Trophoblast cell (in vitro differentiated cells and primary cell): ENCODE measurements at regions not wholly inside any gene's neighbourhood (a gene's known extent, or its start where the extent isn't known, plus 50 kb on each side); places are given as distances from the start of the nearest gene placed in this dataset.
A peak's percentile ranks its signal among the peaks of the same experiment; 100 is the strongest.
"Not testable (repeated sequence)": the region's sequence is repeated elsewhere in the genome, so short reads cannot be mapped to it uniquely, and the experiment has no call there.

Source experiments
- DNase-seq, 2 donors: peaks; one replicate each; pipeline ENCODE4 v3.0.0-alpha.2; 2016
- H2AFZ ChIP-seq: 2 replicates; pipeline ENCODE4 v1.6.1; 2013; ENCODE audit warnings: low read length, moderate library complexity, mild to moderate bottlenecking; ENCODE audit not compliant: insufficient read depth, poor library complexity
- H2AK5ac ChIP-seq: 2 replicates; pipeline ENCODE4 v1.6.1; 2013; ENCODE audit warnings: mild to moderate bottlenecking, low read length
- H2BK120ac ChIP-seq: 2 replicates; pipeline ENCODE4 v1.6.1; 2013; ENCODE audit warnings: low read length, mild to moderate bottlenecking, moderate library complexity; ENCODE audit not compliant: insufficient read depth, poor library complexity
- H2BK12ac ChIP-seq: 2 replicates; pipeline ENCODE4 v1.6.1; 2013; ENCODE audit warnings: mild to moderate bottlenecking, low read length, moderate library complexity
- H2BK5ac ChIP-seq: 2 replicates; pipeline ENCODE4 v1.6.1; 2013; ENCODE audit warnings: low read length, low read depth, moderate library complexity, mild to moderate bottlenecking; ENCODE audit not compliant: poor library complexity
- H3K14ac ChIP-seq: 2 replicates; pipeline ENCODE4 v1.6.1; 2013; ENCODE audit warnings: mild to moderate bottlenecking, low read length
- H3K18ac ChIP-seq: 2 replicates; pipeline ENCODE4 v1.6.1; 2013; ENCODE audit warnings: mild to moderate bottlenecking, low read length
- H3K23ac ChIP-seq: 2 replicates; pipeline ENCODE4 v1.6.1; 2013; ENCODE audit warnings: low read length
- H3K27ac ChIP-seq: 2 replicates; pipeline ENCODE4 v1.5.1; 2013; ENCODE audit warnings: low read depth, mild to moderate bottlenecking, inconsistent platforms, low read length, moderate library complexity
- H3K27me3 ChIP-seq: 2 replicates; pipeline ENCODE4 v1.6.1; 2013; ENCODE audit warnings: inconsistent platforms, mild to moderate bottlenecking, low read length, moderate library complexity; ENCODE audit not compliant: insufficient read depth
- H3K36me3 ChIP-seq, 2 experiments: 1 replicate in 1 of 2; 2 replicates in 1 of 2; pipeline ENCODE4 v1.6.1; 2013; ENCODE audit warnings: low read length in 2 of 2, mild to moderate bottlenecking in 2 of 2, moderate library complexity in 1 of 2; ENCODE audit not compliant: insufficient read depth in 2 of 2, control insufficient read depth in 1 of 2
- H3K4ac ChIP-seq: 2 replicates; pipeline ENCODE4 v1.6.1; 2013; ENCODE audit warnings: low read depth, mild to moderate bottlenecking, low read length, moderate library complexity
- H3K4me1 ChIP-seq, 2 experiments: 1 replicate in 1 of 2; 2 replicates in 1 of 2; pipeline ENCODE4 v1.6.1; 2013; ENCODE audit warnings: low read length in 2 of 2, mild to moderate bottlenecking in 2 of 2, moderate library complexity in 1 of 2; ENCODE audit not compliant: insufficient read depth in 2 of 2, control insufficient read depth in 1 of 2
- H3K4me2 ChIP-seq: 2 replicates; pipeline ENCODE4 v1.6.1; 2013; ENCODE audit warnings: inconsistent platforms, mild to moderate bottlenecking, low read length, moderate library complexity
- H3K4me3 ChIP-seq: 2 replicates; pipeline ENCODE4 v1.5.1; 2013; ENCODE audit warnings: mild to moderate bottlenecking, low read depth, low read length, inconsistent platforms
- H3K79me1 ChIP-seq: one replicate; pipeline ENCODE4 v1.6.1; 2013; ENCODE audit warnings: low read length
- H3K79me2 ChIP-seq: 2 replicates; pipeline ENCODE4 v1.6.1; 2013; ENCODE audit warnings: low read length, mild to moderate bottlenecking; ENCODE audit not compliant: control insufficient read depth, insufficient read depth, poor library complexity
- H3K9ac ChIP-seq: 2 replicates; pipeline ENCODE4 v1.6.1; 2013; ENCODE audit warnings: mild to moderate bottlenecking, low read length
- H3K9me3 ChIP-seq: 2 replicates; pipeline ENCODE4 v1.6.1; 2013; ENCODE audit warnings: low read depth, mild to moderate bottlenecking, control low read depth, inconsistent platforms, low read length; ENCODE audit not compliant: insufficient read depth
- H4K12ac ChIP-seq: 2 replicates; pipeline ENCODE4 v1.6.1; 2013; ENCODE audit warnings: low read depth, mild to moderate bottlenecking, low read length, moderate library complexity
- H4K8ac ChIP-seq: 2 replicates; pipeline ENCODE4 v1.6.1; 2013; ENCODE audit warnings: low read depth, mild to moderate bottlenecking, low read length, moderate library complexity
- H4K91ac ChIP-seq: one replicate; pipeline ENCODE4 v1.6.1; 2013; ENCODE audit warnings: low read depth, mild to moderate bottlenecking, low read length, moderate library complexity
- WGBS: extraction: QIAGEN DNeasy Blood & Tissue Kit; methylation state at CpG from one replicate; pipeline ENCODE4 v1.1.7; 2013; ENCODE audit warnings: missing lambda C conversion rate; ENCODE audit not compliant: insufficient read length, insufficient coverage; ENCODE audit errors: extremely low coverage; 5-methylcytosine and 5-hydroxymethylcytosine counted together

GRCh38 chr1:85525591-85525991 is 55.0 kb upstream of the CCN1 start:
- not testable (repeated sequence) for H3K4ac ChIP-seq, H3K9me3 ChIP-seq, H3K79me2 ChIP-seq, H3K14ac ChIP-seq, H3K4me2 ChIP-seq, H2BK12ac ChIP-seq, H2AFZ ChIP-seq, DNase-seq, H3K27ac ChIP-seq, H3K9ac ChIP-seq, H3K18ac ChIP-seq, H3K79me1 ChIP-seq, H2BK5ac ChIP-seq, H3K4me1 ChIP-seq, H3K4me3 ChIP-seq, H4K12ac ChIP-seq, H3K36me3 ChIP-seq, H2BK120ac ChIP-seq, H4K91ac ChIP-seq, H2AK5ac ChIP-seq, H3K23ac ChIP-seq, H4K8ac ChIP-seq, H3K27me3 ChIP-seq
- WGBS = no CpG with 5 or more reads among the region's 3 CpGs

- H3K9ac ChIP-seq, H2BK5ac ChIP-seq, H3K18ac ChIP-seq, H2AFZ ChIP-seq, H3K4ac ChIP-seq, H3K4me3 ChIP-seq, H4K8ac ChIP-seq, DNase-seq, H3K36me3 ChIP-seq, H2BK12ac ChIP-seq, H4K12ac ChIP-seq, H2BK120ac ChIP-seq, H3K14ac ChIP-seq, H2AK5ac ChIP-seq, H3K4me2 ChIP-seq, H3K79me2 ChIP-seq, H3K27me3 ChIP-seq, H3K4me1 ChIP-seq, H3K27ac ChIP-seq, H3K9me3 ChIP-seq, H4K91ac ChIP-seq, H3K79me1 ChIP-seq, H3K23ac ChIP-seq: not testable (repeated sequence)
- no CpG with 5 or more reads among the region's 3 CpGs for WGBS
Measured at GRCh38 chr1:85526216-85526615, 54.3 kb upstream of the CCN1 start.

DNA sequence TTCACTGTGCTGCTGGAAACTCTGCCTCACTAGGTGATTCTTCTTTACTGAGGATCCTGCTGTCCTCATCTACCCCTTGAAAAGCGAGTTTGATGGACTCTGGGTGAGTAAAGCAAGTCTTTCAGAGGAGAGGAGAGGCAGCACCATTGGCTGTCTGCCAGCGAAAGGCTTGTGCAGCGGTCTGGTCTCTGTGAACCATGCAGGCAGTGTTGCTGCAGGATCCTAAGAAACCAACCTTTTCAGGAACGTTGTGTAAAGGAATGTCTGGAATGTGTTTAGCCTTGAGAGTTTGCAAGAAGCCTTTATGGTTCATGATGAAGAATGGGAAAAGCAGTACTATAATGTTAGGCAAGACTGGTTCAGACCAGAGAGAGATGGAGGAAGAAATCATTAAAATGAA is 53.4 kb upstream of the CCN1 start:
- H2BK120ac ChIP-seq, H3K36me3 ChIP-seq, H3K4me2 ChIP-seq, H3K79me1 ChIP-seq, H3K14ac ChIP-seq, H3K79me2 ChIP-seq, H2AK5ac ChIP-seq, H3K27me3 ChIP-seq, H3K18ac ChIP-seq, H4K12ac ChIP-seq, H3K4ac ChIP-seq, H2AFZ ChIP-seq, H2BK12ac ChIP-seq, H3K23ac ChIP-seq, H4K91ac ChIP-seq, H3K9me3 ChIP-seq, H3K9ac ChIP-seq, H4K8ac ChIP-seq, H2BK5ac ChIP-seq, H3K4me1 ChIP-seq, H3K4me3 ChIP-seq: not testable (repeated sequence)
- WGBS = no CpG with 5 or more reads among the region's 4 CpGs
- DNase-seq = peak; percentile 76 to 83
- H3K27ac ChIP-seq = peak overlapping the region; percentile 17
